ENCODE measurements at regions not wholly inside any gene's neighbourhood (a gene's known extent, or its start where the extent isn't known, plus 50 kb on each side); places are given as distances from the start of the nearest gene placed in this dataset.

DNA sequence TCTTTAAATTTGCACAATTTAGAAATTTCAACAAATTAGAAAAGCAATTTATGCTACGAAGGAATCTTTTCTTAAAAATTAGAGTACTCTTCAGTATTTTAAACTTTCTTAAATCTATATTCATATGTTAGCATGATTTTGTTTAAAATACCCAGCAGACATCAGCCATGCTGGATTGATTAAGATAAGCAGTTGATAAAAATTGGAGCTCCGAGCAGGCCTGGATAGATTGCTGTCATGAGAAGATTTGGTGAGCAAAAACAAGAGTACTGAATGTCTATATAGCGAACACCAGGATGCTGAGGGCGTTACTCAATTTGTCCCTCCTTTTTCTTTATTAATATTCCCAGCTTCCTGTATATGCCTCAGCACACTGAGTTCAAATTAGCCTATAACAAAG is 108.4 kb upstream of the SLC35B3 start (continued):
- no peak for TF ChIP-seq SP1 (IDR thresholded peaks at IDR 0.05; ENCODE audit: low read depth)
- TF ChIP-seq ZNF274 (IDR thresholded peaks at IDR 0.05; ENCODE audit: low read depth, low read length) = no peak

DNA sequence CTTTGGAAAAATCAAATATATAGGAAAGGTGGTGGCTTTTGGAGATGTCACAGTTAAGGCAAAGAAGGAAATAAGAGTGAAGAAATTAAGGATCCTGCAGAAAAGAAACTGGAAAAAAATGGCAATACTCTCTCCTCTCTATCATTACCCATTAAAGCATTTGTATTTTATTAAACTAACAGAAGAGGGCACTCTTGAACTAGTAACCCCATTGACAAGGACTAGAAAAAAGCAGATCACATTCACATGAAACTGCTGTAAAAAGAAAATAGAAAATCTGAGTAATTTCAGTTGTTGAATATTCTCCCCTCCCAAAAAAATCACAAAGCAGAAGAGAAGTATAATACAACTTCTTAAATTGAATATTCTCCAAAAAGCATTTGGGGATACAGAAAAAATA is 104.1 kb upstream of the SLC35B3 start:
- no peaks in the 10 kb centered on the region for H3K4me1 ChIP-seq (ENCODE audit: control insufficient read depth in 1 of 2, insufficient read depth in 2 of 2, low read length in 2 of 2)
- no peaks in the 10 kb centered on the region for H4K20me1 ChIP-seq (ENCODE audit: insufficient read depth)
- intact Hi-C loops (cut with micrococcal nuclease) = no loop called here
- TF ChIP-seq, protein P1, sequence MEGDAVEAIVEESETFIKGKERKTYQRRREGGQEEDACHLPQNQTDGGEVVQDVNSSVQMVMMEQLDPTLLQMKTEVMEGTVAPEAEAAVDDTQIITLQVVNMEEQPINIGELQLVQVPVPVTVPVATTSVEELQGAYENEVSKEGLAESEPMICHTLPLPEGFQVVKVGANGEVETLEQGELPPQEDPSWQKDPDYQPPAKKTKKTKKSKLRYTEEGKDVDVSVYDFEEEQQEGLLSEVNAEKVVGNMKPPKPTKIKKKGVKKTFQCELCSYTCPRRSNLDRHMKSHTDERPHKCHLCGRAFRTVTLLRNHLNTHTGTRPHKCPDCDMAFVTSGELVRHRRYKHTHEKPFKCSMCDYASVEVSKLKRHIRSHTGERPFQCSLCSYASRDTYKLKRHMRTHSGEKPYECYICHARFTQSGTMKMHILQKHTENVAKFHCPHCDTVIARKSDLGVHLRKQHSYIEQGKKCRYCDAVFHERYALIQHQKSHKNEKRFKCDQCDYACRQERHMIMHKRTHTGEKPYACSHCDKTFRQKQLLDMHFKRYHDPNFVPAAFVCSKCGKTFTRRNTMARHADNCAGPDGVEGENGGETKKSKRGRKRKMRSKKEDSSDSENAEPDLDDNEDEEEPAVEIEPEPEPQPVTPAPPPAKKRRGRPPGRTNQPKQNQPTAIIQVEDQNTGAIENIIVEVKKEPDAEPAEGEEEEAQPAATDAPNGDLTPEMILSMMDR (IDR thresholded peaks at IDR 0.05 in 2 of 3, conservative IDR thresholded peaks at IDR 0.05 in 1 of 3; ENCODE audit: borderline replicate concordance in 1 of 3, insufficient read depth in 1 of 3, low read depth in 2 of 3, low read length in 2 of 3) = peak in 2 of 3 experiments; percentile 37 to 45; a peak in 3 of 6 replicates
- peak; percentile 70 for TF ChIP-seq RAD21 (IDR thresholded peaks at IDR 0.05; ENCODE audit: low read depth)
- TF ChIP-seq, protein P2, sequence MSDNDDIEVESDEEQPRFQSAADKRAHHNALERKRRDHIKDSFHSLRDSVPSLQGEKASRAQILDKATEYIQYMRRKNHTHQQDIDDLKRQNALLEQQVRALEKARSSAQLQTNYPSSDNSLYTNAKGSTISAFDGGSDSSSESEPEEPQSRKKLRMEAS (IDR thresholded peaks at IDR 0.05) = no peak
- no peak overlapping the region for H2AFZ ChIP-seq (ENCODE audit: low read depth, low read length, poor library complexity, severe bottlenecking)
- no peak overlapping the region for H3K4me3 ChIP-seq (replicated peaks in 1 of 2; ENCODE audit: low read depth in 1 of 2, low read length in 2 of 2)
- RAD21 ChIA-PET (ENCODE audit: low non-redundant PET in 1 of 2, low total read pairs in 2 of 2, uncharacterized antibody in 2 of 2, unreplicated experiment in 2 of 2) = no interaction called here
- H3K27me3 ChIP-seq (ENCODE audit: insufficient read depth, low read length) = no peaks in the 10 kb centered on the region
- DNase-seq (ENCODE audit: low read depth, low spot score) = peak; percentile 7
- no peak overlapping the region for H3K27ac ChIP-seq (ENCODE audit: low read depth, low read length)
- H3K79me2 ChIP-seq (ENCODE audit: insufficient read depth, low read length) = no peaks in the 10 kb centered on the region
- BruUV-seq (replicated peaks) = no TSS peak
- CTCF ChIA-PET = no interaction called here
- POLR2A ChIA-PET = no interaction called here
- peak; percentile 64; the same call in 1 of the 2 replicates for ATAC-seq
- no peak overlapping the region for H3K9ac ChIP-seq (ENCODE audit: low read length)
- no peaks in the 10 kb centered on the region for H3K36me3 ChIP-seq (ENCODE audit: control insufficient read depth in 1 of 2, insufficient read depth in 2 of 2, low read length in 2 of 2)
- no peaks in the 10 kb centered on the region for H3K9me2 ChIP-seq (ENCODE audit: insufficient read depth)
- H3K4me2 ChIP-seq (ENCODE audit: low read length) = no peak overlapping the region
- H3K9me3 ChIP-seq (ENCODE audit: control insufficient read depth in 1 of 2, insufficient read depth in 1 of 2, low read depth in 1 of 2, low read length in 2 of 2) = peaks cover 0 to 6% of the 10 kb centered on the region in 2 experiments; a peak in 2 of 4 replicates

DNA sequence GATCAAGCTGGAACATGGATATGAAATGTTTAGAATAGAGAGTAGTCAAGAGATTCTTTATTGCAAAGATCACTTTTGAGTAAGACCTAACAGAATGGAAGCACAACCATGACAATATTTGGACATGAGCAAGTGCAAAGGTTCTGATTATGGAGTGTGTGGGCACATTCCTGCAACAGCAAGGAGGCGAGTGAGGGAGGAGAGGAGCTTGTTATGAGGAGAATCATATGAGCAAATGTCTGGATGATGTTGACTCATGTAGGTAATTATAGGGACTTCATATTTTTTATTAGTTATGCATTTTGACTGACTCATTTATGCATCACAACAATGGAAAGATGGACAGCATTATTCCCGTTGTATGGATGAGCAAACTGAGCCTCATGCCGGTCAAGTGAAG is 100.8 kb upstream of the SLC35B3 start:
- CTCF ChIA-PET = no interaction called here
- Histone ChIP-seq H3K9me2 (ENCODE audit: insufficient read depth) (no peaks in the 10 kb centered on the region), H3K27me3 (ENCODE audit: insufficient read depth, low read length) (no peaks in the 10 kb centered on the region), H3K4me3 (replicated peaks in 1 of 2; ENCODE audit: low read depth in 1 of 2, low read length in 2 of 2) (no peak overlapping the region), H2AFZ (ENCODE audit: low read depth, low read length, poor library complexity, severe bottlenecking) (no peak overlapping the region), H3K9ac (ENCODE audit: low read length) (no peak overlapping the region), H3K36me3 (ENCODE audit: control insufficient read depth in 1 of 2, insufficient read depth in 2 of 2, low read length in 2 of 2) (no peaks in the 10 kb centered on the region), H3K4me2 (ENCODE audit: low read length) (no peak overlapping the region), H3K79me2 (ENCODE audit: insufficient read depth, low read length) (no peaks in the 10 kb centered on the region), H4K20me1 (ENCODE audit: insufficient read depth) (no peaks in the 10 kb centered on the region), H3K27ac (ENCODE audit: low read depth, low read length) (no peak overlapping the region), H3K4me1 (ENCODE audit: control insufficient read depth in 1 of 2, insufficient read depth in 2 of 2, low read length in 2 of 2) (no peaks in the 10 kb centered on the region), H3K9me3 (ENCODE audit: control insufficient read depth in 1 of 2, insufficient read depth in 1 of 2, low read depth in 1 of 2, low read length in 2 of 2) (peaks cover 0 to 6% of the 10 kb centered on the region in 2 experiments; a peak in 2 of 4 replicates)
- ATAC-seq = no peak
- BruUV-seq (replicated peaks) = no TSS peak
- intact Hi-C loops (cut with micrococcal nuclease) = no loop called here
- POLR2A ChIA-PET = no interaction called here
- RAD21 ChIA-PET (ENCODE audit: low non-redundant PET in 1 of 2, low total read pairs in 2 of 2, uncharacterized antibody in 2 of 2, unreplicated experiment in 2 of 2) = no interaction called here
- DNase-seq (ENCODE audit: low read depth, low spot score) = no peak
- TF ChIP-seq CEBPB (IDR thresholded peaks at IDR 0.05; ENCODE audit: low read depth) (no peak), SIN3A (IDR thresholded peaks at IDR 0.05; ENCODE audit: low read depth) (no peak), FOSL1 (IDR thresholded peaks at IDR 0.05; ENCODE audit: low read depth) (no peak), TCF7L2 (IDR thresholded peaks at IDR 0.05; ENCODE audit: borderline replicate concordance, extremely low read depth, insufficient read depth, insufficient read length) (no peak), SP1 (IDR thresholded peaks at IDR 0.05; ENCODE audit: low read depth) (no peak), ZNF274 (IDR thresholded peaks at IDR 0.05; ENCODE audit: low read depth, low read length) (no peak), EZH2 (IDR thresholded peaks at IDR 0.05) (no peak), EGR1 (IDR thresholded peaks at IDR 0.05; ENCODE audit: low read depth) (no peak), POLR2AphosphoS5 (IDR thresholded peaks at IDR 0.05; ENCODE audit: low read depth, low read length) (no peak), YY1 (IDR thresholded peaks at IDR 0.05; ENCODE audit: extremely low read depth, insufficient replicate concordance, low read depth, low read length) (no peak)
- TF ChIP-seq, protein P2 (IDR thresholded peaks at IDR 0.05) = no peak
- TF ChIP-seq, protein P1 (IDR thresholded peaks at IDR 0.05 in 2 of 3, conservative IDR thresholded peaks at IDR 0.05 in 1 of 3; ENCODE audit: borderline replicate concordance in 1 of 3, insufficient read depth in 1 of 3, low read depth in 2 of 3, low read length in 2 of 3) = no peak
